ENCODE measurements at regions not wholly inside any gene's neighbourhood (a gene's known extent, or its start where the extent isn't known, plus 50 kb on each side); places are given as distances from the start of the nearest gene placed in this dataset.
A peak's percentile ranks its signal among the peaks of the same experiment; 100 is the strongest.

DNA sequence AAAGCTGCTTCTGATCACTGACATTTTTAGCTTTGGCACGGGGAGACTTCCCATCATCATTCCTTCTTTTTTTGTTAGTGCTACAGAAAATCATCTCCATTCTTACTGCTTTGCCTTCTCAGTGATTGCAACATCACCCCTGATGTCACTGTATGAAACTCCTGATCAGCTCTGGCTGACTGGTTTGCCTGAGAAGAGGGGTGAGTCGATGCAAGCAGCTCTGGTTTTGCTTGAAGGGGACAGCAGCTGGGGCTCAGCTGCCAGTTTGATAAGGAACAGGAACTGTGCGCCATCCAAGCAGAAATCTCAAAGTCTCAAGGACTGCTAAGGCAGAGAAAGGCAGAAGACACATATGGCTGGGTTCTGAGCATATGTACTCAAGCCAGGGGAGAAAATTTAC, 808.5 kb upstream of the CELF2 start (continued):
- TF ChIP-seq, protein P1, sequence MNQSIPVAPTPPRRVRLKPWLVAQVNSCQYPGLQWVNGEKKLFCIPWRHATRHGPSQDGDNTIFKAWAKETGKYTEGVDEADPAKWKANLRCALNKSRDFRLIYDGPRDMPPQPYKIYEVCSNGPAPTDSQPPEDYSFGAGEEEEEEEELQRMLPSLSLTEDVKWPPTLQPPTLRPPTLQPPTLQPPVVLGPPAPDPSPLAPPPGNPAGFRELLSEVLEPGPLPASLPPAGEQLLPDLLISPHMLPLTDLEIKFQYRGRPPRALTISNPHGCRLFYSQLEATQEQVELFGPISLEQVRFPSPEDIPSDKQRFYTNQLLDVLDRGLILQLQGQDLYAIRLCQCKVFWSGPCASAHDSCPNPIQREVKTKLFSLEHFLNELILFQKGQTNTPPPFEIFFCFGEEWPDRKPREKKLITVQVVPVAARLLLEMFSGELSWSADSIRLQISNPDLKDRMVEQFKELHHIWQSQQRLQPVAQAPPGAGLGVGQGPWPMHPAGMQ (IDR thresholded peaks at IDR 0.05; ENCODE audit: borderline replicate concordance): no peak
- TF ChIP-seq SPI1 (IDR thresholded peaks at IDR 0.05; ENCODE audit: borderline replicate concordance, insufficient read depth, low read depth, low read length) (0 out of 2 replicates have a peak, but pooled peaks have one; percentile 13), SIX5 (IDR thresholded peaks at IDR 0.05; ENCODE audit: low read depth, low read length, severe bottlenecking) (no peak), RB1 (IDR thresholded peaks at IDR 0.05; ENCODE audit: borderline replicate concordance) (no peak), TCF12 (IDR thresholded peaks at IDR 0.05; ENCODE audit: low read depth, low read length) (peak; percentile 69; the same call in 1 of the 2 replicates), TCF3 (IDR thresholded peaks at IDR 0.05; ENCODE audit: borderline replicate concordance, insufficient read depth, low read depth, low read length) (peak; percentile 63; the same call in 1 of the 2 replicates), CEBPB (IDR thresholded peaks at IDR 0.05; ENCODE audit: borderline replicate concordance in 1 of 2, low read depth in 2 of 2, low read length in 2 of 2) (peak; percentile 16 to 35; a peak in 1 of 4 replicates), POLR2AphosphoS5 (IDR thresholded peaks at IDR 0.05; ENCODE audit: low read length) (no peak), RAD51 (IDR thresholded peaks at IDR 0.05) (no peak), ATF3 (IDR thresholded peaks at IDR 0.05; ENCODE audit: borderline replicate concordance, extremely low read depth, low read depth, low read length) (no peak), NRF1 (conservative IDR thresholded peaks at IDR 0.05; ENCODE audit: low read depth, low read length) (no peak)

DNA sequence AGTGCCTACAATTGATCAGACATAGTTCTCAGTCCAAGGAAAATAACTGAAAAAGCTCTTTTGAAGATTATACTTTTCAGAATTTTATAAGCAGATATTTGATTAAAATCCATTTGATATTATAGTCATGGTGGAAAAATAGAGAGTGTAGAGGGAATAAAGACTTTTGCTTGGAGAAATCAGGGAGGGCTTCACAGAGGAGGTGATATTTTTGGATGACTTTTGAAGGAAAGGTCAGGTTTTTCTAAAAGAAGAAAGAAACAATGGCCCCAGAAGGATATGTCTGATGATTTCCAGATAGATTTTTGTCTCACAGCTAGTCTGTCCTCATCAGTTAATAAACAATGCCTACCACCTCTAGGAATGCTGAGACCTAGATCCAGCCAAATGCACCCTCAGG, 806.3 kb upstream of the CELF2 start:
- H3K27me3 ChIP-seq (replicated peaks in 1 of 2; ENCODE audit: control insufficient read depth in 2 of 2, insufficient read depth in 2 of 2, low read length in 1 of 2): no peaks in the 10 kb centered on the region
- intact Hi-C loops (cut with micrococcal nuclease; ENCODE audit: unreplicated experiment) (no loop called here), in situ Hi-C loops (cut with MboI) (no loop called here)
- no peaks in the 10 kb centered on the region; the same call in 1 of the 2 replicates for H3K4me1 ChIP-seq (ENCODE audit: control insufficient read depth, insufficient read depth, low read length)
- H3K79me2 ChIP-seq (ENCODE audit: control insufficient read depth, insufficient read depth, low read length): no peaks in the 10 kb centered on the region
- no peak overlapping the region for H3K9ac ChIP-seq (ENCODE audit: control insufficient read depth, insufficient read depth, low read length)
- ChIA-PET CTCF (no interaction called here), POLR2A (no interaction called here), RAD21 (ENCODE audit: unreplicated experiment) (no interaction called here), SMC1A (ENCODE audit: uncharacterized antibody, unreplicated experiment) (no interaction called here)
- H2AFZ ChIP-seq (ENCODE audit: control insufficient read depth, low read depth, low read length): no peak overlapping the region
- no peak overlapping the region for H3K4me3 ChIP-seq
- no TSS peak for BruUV-seq (replicated peaks)
- no peaks in the 10 kb centered on the region for H4K20me1 ChIP-seq (ENCODE audit: control insufficient read depth, insufficient read depth)
- H3K36me3 ChIP-seq (ENCODE audit: control insufficient read depth in 2 of 2, insufficient read depth in 2 of 2, low read length in 1 of 2): no peaks in the 10 kb centered on the region
- no peak for DNase-seq (ENCODE audit: low read depth, low spot score)
- ATAC-seq: no peak
- no peak overlapping the region for H3K27ac ChIP-seq (ENCODE audit: control insufficient read depth, insufficient read depth)
- no peak for FAIRE-seq
- no peak overlapping the region for H3K4me2 ChIP-seq (ENCODE audit: control insufficient read depth, insufficient read depth)
- no peaks in the 10 kb centered on the region for H3K9me3 ChIP-seq (replicated peaks; ENCODE audit: control insufficient read depth, insufficient read depth, low read length)
- TF ChIP-seq KDM1A (IDR thresholded peaks at IDR 0.05; ENCODE audit: borderline replicate concordance) (no peak), PAX5 (IDR thresholded peaks at IDR 0.05; ENCODE audit: borderline replicate concordance, low read depth, low read length) (no peak), SP1 (IDR thresholded peaks at IDR 0.05; ENCODE audit: low read depth, low read length) (no peak), SKIL (IDR thresholded peaks at IDR 0.05; ENCODE audit: low read depth, poor library complexity, severe bottlenecking) (no peak), ASH2L (IDR thresholded peaks at IDR 0.05; ENCODE audit: borderline replicate concordance, low read depth) (no peak)
- TF ChIP-seq, protein P2, sequence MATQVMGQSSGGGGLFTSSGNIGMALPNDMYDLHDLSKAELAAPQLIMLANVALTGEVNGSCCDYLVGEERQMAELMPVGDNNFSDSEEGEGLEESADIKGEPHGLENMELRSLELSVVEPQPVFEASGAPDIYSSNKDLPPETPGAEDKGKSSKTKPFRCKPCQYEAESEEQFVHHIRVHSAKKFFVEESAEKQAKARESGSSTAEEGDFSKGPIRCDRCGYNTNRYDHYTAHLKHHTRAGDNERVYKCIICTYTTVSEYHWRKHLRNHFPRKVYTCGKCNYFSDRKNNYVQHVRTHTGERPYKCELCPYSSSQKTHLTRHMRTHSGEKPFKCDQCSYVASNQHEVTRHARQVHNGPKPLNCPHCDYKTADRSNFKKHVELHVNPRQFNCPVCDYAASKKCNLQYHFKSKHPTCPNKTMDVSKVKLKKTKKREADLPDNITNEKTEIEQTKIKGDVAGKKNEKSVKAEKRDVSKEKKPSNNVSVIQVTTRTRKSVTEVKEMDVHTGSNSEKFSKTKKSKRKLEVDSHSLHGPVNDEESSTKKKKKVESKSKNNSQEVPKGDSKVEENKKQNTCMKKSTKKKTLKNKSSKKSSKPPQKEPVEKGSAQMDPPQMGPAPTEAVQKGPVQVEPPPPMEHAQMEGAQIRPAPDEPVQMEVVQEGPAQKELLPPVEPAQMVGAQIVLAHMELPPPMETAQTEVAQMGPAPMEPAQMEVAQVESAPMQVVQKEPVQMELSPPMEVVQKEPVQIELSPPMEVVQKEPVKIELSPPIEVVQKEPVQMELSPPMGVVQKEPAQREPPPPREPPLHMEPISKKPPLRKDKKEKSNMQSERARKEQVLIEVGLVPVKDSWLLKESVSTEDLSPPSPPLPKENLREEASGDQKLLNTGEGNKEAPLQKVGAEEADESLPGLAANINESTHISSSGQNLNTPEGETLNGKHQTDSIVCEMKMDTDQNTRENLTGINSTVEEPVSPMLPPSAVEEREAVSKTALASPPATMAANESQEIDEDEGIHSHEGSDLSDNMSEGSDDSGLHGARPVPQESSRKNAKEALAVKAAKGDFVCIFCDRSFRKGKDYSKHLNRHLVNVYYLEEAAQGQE (IDR thresholded peaks at IDR 0.05; ENCODE audit: low read depth, low read length): no peak
